ENCODE measurements at regions not wholly inside any gene's neighbourhood (a gene's known extent, or its start where the extent isn't known, plus 50 kb on each side); places are given as distances from the start of the nearest gene placed in this dataset.

GRCh38 chr12:131637986-131638385 is 72.9 kb upstream of the SFSWAP start:
- H3K27me3 Mint-ChIP-seq (ENCODE audit: unreplicated experiment), result no peaks in the 10 kb centered on the region
- DNase-seq (ENCODE audit: low spot score), result no peak
- H3K4me1 Mint-ChIP-seq (ENCODE audit: unreplicated experiment), result no peaks in the 10 kb centered on the region
- no peak overlapping the region for H3K27ac Mint-ChIP-seq (ENCODE audit: unreplicated experiment)
- H3K36me3 Mint-ChIP-seq (ENCODE audit: low read depth, unreplicated experiment), result peaks cover under 1% of the 10 kb centered on the region
- no peak for TF ChIP-seq CTCF (IDR thresholded peaks at IDR 0.05; ENCODE audit: unreplicated experiment)
- H3K4me3 Mint-ChIP-seq (ENCODE audit: unreplicated experiment), result no peak overlapping the region
- no peaks in the 10 kb centered on the region for H3K9me3 Mint-ChIP-seq (ENCODE audit: unreplicated experiment)

DNA sequence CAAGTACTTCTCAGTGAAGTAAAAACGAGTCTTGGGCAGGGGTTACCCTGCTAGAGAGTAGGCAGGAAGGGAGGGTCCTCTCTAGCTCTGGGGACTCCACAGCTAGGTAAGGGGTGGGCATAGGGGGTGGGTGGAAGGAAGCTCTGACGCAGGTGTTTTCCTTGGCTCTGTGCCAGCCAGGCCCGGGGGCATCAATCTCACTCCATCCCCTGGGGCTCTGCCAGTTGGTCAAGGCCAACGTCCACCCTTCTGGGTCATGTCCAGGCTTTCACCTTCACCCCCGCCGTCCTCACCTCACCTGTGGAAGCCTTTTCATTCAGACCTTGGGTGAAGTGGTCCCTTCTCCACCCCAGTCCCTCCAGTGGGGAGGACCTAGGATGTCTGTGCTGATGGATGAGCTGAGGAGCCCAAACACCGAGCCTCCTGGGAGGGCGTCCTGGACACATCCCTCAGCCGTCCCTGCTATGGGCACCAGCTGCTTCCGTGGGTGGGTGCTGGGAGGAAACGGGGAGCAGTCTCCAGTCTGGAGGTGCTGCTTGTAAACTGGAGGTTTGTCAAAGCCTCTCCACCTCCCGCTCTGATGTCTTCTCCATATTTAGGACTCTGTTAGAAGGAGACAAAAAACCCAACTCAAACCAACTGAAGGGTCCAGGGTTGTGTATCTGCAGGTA is 71.5 kb upstream of the SFSWAP start:
- Mint-ChIP-seq H3K27ac (ENCODE audit: unreplicated experiment) (no peak overlapping the region), H3K4me3 (ENCODE audit: unreplicated experiment) (no peak overlapping the region), H3K27me3 (ENCODE audit: unreplicated experiment) (peaks cover 4% of the 10 kb centered on the region), H3K9me3 (ENCODE audit: unreplicated experiment) (no peaks in the 10 kb centered on the region), H3K4me1 (ENCODE audit: unreplicated experiment) (peaks cover 4% of the 10 kb centered on the region), H3K36me3 (ENCODE audit: low read depth, unreplicated experiment) (peaks cover 5% of the 10 kb centered on the region)
- no peak for DNase-seq (ENCODE audit: low spot score)
- no peak for TF ChIP-seq CTCF (IDR thresholded peaks at IDR 0.05; ENCODE audit: unreplicated experiment)

GRCh38 chr12:131640525-131640924 is 70.4 kb upstream of the SFSWAP start:
- no peaks in the 10 kb centered on the region for H3K9me3 Mint-ChIP-seq (ENCODE audit: unreplicated experiment)
- peaks cover 5% of the 10 kb centered on the region for H3K36me3 Mint-ChIP-seq (ENCODE audit: low read depth, unreplicated experiment)
- peaks cover 4% of the 10 kb centered on the region for H3K4me1 Mint-ChIP-seq (ENCODE audit: unreplicated experiment)
- H3K27ac Mint-ChIP-seq (ENCODE audit: unreplicated experiment), result no peak overlapping the region
- peaks cover 5% of the 10 kb centered on the region for H3K27me3 Mint-ChIP-seq (ENCODE audit: unreplicated experiment)
- DNase-seq (ENCODE audit: low spot score), result no peak
- no peak overlapping the region for H3K4me3 Mint-ChIP-seq (ENCODE audit: unreplicated experiment)
- no peak for TF ChIP-seq CTCF (IDR thresholded peaks at IDR 0.05; ENCODE audit: unreplicated experiment)

GRCh38 chr12:131641315-131641714 is 69.6 kb upstream of the SFSWAP start:
- H3K36me3 Mint-ChIP-seq (ENCODE audit: low read depth, unreplicated experiment), result peaks cover 5% of the 10 kb centered on the region
- DNase-seq (ENCODE audit: low spot score), result no peak
- peaks cover 4% of the 10 kb centered on the region for H3K4me1 Mint-ChIP-seq (ENCODE audit: unreplicated experiment)
- no peak overlapping the region for H3K4me3 Mint-ChIP-seq (ENCODE audit: unreplicated experiment)
- no peaks in the 10 kb centered on the region for H3K9me3 Mint-ChIP-seq (ENCODE audit: unreplicated experiment)
- H3K27ac Mint-ChIP-seq (ENCODE audit: unreplicated experiment), result no peak overlapping the region
- TF ChIP-seq CTCF (IDR thresholded peaks at IDR 0.05; ENCODE audit: unreplicated experiment), result no peak
- peaks cover 5% of the 10 kb centered on the region for H3K27me3 Mint-ChIP-seq (ENCODE audit: unreplicated experiment)

DNA sequence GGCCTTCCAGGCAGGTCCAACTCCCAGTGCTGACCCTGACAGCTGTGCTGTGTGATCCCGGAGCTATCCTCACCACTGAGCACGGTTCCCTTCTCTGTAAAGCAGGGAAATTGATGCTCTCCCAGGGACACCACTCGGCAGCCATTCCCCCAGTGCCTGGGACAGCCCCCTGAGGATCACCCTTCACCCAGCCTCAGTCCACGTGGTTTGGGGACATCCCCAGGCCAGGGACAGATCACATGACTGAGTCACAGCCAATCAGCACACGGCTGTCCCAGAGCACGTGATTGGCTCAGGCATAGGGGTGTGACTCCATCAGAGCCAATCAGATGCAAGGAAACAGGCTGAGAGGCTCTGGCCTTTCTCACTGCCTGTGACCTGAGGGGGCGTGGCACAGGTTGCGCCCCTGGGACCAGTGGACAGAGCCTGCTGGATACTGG is 68.8 kb upstream of the SFSWAP start:
- Mint-ChIP-seq H3K4me3 (ENCODE audit: unreplicated experiment) (no peak overlapping the region), H3K4me1 (ENCODE audit: unreplicated experiment) (peaks cover 4% of the 10 kb centered on the region), H3K27me3 (ENCODE audit: unreplicated experiment) (peaks cover 5% of the 10 kb centered on the region), H3K27ac (ENCODE audit: unreplicated experiment) (no peak overlapping the region), H3K9me3 (ENCODE audit: unreplicated experiment) (no peaks in the 10 kb centered on the region), H3K36me3 (ENCODE audit: low read depth, unreplicated experiment) (peaks cover 5% of the 10 kb centered on the region)
- no peak for TF ChIP-seq CTCF (IDR thresholded peaks at IDR 0.05; ENCODE audit: unreplicated experiment)
- DNase-seq (ENCODE audit: low spot score), result no peak
